ENCODE measurements at regions not wholly inside any gene's neighbourhood (a gene's known extent, or its start where the extent isn't known, plus 50 kb on each side); places are given as distances from the start of the nearest gene placed in this dataset.
"Not testable (repeated sequence)": the region's sequence is repeated elsewhere in the genome, so short reads cannot be mapped to it uniquely, and the experiment has no call there.

GRCh38 chr3:144652573-144652972, 681.0 kb downstream of the DIPK2A start:
- no peak for DNase-seq

GRCh38 chr3:144655423-144655822, 683.8 kb downstream of the DIPK2A start:
- DNase-seq: no peak

- no peak for DNase-seq
Measured at GRCh38 chr3:144660186-144660585, 688.6 kb downstream of the DIPK2A start.

GRCh38 chr3:144662729-144663128, 691.1 kb downstream of the DIPK2A start:
- peak; percentile 64 for DNase-seq

- no peak for DNase-seq
Measured at GRCh38 chr3:144663456-144664436, 692.1 kb downstream of the DIPK2A start.

GRCh38 chr3:144665567-144666053, 694.0 kb downstream of the DIPK2A start:
- no peak for DNase-seq

- DNase-seq: no peak
Measured at GRCh38 chr3:144670571-144670970, 698.9 kb downstream of the DIPK2A start.

- no peak for DNase-seq
Measured at GRCh38 chr3:144677103-144677502, 705.5 kb downstream of the DIPK2A start.

GRCh38 chr3:144683065-144683464, 711.4 kb downstream of the DIPK2A start:
- no peak for DNase-seq

GRCh38 chr3:144687862-144688261, 716.2 kb downstream of the DIPK2A start:
- peak; percentile 12 for DNase-seq

GRCh38 chr3:144692488-144692887, 720.9 kb downstream of the DIPK2A start:
- DNase-seq: no peak

GRCh38 chr3:144708437-144708836, 736.8 kb downstream of the DIPK2A start:
- no peak for DNase-seq

GRCh38 chr3:144737281-144737680, 765.7 kb downstream of the DIPK2A start:
- DNase-seq: no peak

GRCh38 chr3:144743225-144743668, 771.6 kb downstream of the DIPK2A start:
- DNase-seq: no peak

- DNase-seq: no peak
Measured at GRCh38 chr3:144744473-144744872, 772.9 kb downstream of the DIPK2A start.

- DNase-seq: no peak
Measured at GRCh38 chr3:144746631-144747030, 775.0 kb downstream of the DIPK2A start.

GRCh38 chr3:144749536-144750253, 778.1 kb downstream of the DIPK2A start:
- not testable (repeated sequence) for DNase-seq

- DNase-seq: no peak
Measured at GRCh38 chr3:144754076-144754783, 782.6 kb downstream of the DIPK2A start.

GRCh38 chr3:144756704-144757440, 785.2 kb downstream of the DIPK2A start:
- DNase-seq: no peak

- DNase-seq: peak; percentile 26
Measured at GRCh38 chr3:144760831-144761230, 789.2 kb downstream of the DIPK2A start.

- DNase-seq: no peak
Measured at GRCh38 chr3:144762091-144762490, 790.5 kb downstream of the DIPK2A start.

- no peak for DNase-seq
Measured at GRCh38 chr3:144763878-144764454, 792.3 kb downstream of the DIPK2A start.

Data from NCI-H82 (cell line).